ENCODE measurements at regions not wholly inside any gene's neighbourhood (a gene's known extent, or its start where the extent isn't known, plus 50 kb on each side); places are given as distances from the start of the nearest gene placed in this dataset.

GRCh38 chr14:71589609-71590008 lies 342.6 kb upstream of the RGS6 start:
- no peak overlapping the region for H3K27ac ChIP-seq (ENCODE audit: low read depth in 1 of 2, low read length in 2 of 2)
- H3K4me3 ChIP-seq (ENCODE audit: low read depth in 1 of 3, low read length in 3 of 3) = no peak overlapping the region
- DNase-seq (ENCODE audit: low spot score) = no peak
- no peak overlapping the region for H3K9ac ChIP-seq (ENCODE audit: low read depth in 1 of 2, low read length in 2 of 2)
- H3K27me3 ChIP-seq (ENCODE audit: control insufficient read depth in 4 of 4, insufficient read depth in 4 of 4, low read length in 3 of 4) = no peaks in the 10 kb centered on the region
- no peaks in the 10 kb centered on the region for H3K9me3 ChIP-seq (ENCODE audit: control insufficient read depth in 4 of 4, low read length in 3 of 4)
- H3K4me1 ChIP-seq (ENCODE audit: control insufficient read depth in 4 of 4, insufficient read depth in 4 of 4, low read length in 3 of 4) = peaks cover 0 to 5% (median 0%) of the 10 kb centered on the region in 4 donors
- WGBS = 84% methylated on average over 2 of the region's 2 CpGs
- TF ChIP-seq NR2F2 (IDR thresholded peaks at IDR 0.05) (no peak), RXRA (IDR thresholded peaks at IDR 0.05) (no peak), SP1 (IDR thresholded peaks at IDR 0.05) (no peak), FOXA1 (IDR thresholded peaks at IDR 0.05) (no peak), EGR1 (IDR thresholded peaks at IDR 0.05; ENCODE audit: low read depth in 2 of 2) (no peak), JUND (IDR thresholded peaks at IDR 0.05) (no peak), MAX (IDR thresholded peaks at IDR 0.05) (no peak), FOXA2 (IDR thresholded peaks at IDR 0.05) (no peak), GABPA (IDR thresholded peaks at IDR 0.05 in 1 of 2, conservative IDR thresholded peaks at IDR 0.05 in 1 of 2) (no peak), RAD21 (IDR thresholded peaks at IDR 0.05) (no peak), HNF4A (conservative IDR thresholded peaks at IDR 0.05) (no peak), ZBTB33 (IDR thresholded peaks at IDR 0.05) (no peak), YY1 (IDR thresholded peaks at IDR 0.05) (no peak), HNF4G (IDR thresholded peaks at IDR 0.05) (no peak), TAF1 (conservative IDR thresholded peaks at IDR 0.05) (no peak)
- TF ChIP-seq, protein P1, sequence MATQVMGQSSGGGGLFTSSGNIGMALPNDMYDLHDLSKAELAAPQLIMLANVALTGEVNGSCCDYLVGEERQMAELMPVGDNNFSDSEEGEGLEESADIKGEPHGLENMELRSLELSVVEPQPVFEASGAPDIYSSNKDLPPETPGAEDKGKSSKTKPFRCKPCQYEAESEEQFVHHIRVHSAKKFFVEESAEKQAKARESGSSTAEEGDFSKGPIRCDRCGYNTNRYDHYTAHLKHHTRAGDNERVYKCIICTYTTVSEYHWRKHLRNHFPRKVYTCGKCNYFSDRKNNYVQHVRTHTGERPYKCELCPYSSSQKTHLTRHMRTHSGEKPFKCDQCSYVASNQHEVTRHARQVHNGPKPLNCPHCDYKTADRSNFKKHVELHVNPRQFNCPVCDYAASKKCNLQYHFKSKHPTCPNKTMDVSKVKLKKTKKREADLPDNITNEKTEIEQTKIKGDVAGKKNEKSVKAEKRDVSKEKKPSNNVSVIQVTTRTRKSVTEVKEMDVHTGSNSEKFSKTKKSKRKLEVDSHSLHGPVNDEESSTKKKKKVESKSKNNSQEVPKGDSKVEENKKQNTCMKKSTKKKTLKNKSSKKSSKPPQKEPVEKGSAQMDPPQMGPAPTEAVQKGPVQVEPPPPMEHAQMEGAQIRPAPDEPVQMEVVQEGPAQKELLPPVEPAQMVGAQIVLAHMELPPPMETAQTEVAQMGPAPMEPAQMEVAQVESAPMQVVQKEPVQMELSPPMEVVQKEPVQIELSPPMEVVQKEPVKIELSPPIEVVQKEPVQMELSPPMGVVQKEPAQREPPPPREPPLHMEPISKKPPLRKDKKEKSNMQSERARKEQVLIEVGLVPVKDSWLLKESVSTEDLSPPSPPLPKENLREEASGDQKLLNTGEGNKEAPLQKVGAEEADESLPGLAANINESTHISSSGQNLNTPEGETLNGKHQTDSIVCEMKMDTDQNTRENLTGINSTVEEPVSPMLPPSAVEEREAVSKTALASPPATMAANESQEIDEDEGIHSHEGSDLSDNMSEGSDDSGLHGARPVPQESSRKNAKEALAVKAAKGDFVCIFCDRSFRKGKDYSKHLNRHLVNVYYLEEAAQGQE (IDR thresholded peaks at IDR 0.05) = no peak
- TF ChIP-seq, protein P2, sequence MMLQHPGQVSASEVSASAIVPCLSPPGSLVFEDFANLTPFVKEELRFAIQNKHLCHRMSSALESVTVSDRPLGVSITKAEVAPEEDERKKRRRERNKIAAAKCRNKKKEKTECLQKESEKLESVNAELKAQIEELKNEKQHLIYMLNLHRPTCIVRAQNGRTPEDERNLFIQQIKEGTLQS (IDR thresholded peaks at IDR 0.05) = no peak
- no peaks in the 10 kb centered on the region for H3K36me3 ChIP-seq (ENCODE audit: control insufficient read depth in 4 of 4, insufficient read depth in 3 of 4, low read depth in 1 of 4, low read length in 3 of 4)

DNA sequence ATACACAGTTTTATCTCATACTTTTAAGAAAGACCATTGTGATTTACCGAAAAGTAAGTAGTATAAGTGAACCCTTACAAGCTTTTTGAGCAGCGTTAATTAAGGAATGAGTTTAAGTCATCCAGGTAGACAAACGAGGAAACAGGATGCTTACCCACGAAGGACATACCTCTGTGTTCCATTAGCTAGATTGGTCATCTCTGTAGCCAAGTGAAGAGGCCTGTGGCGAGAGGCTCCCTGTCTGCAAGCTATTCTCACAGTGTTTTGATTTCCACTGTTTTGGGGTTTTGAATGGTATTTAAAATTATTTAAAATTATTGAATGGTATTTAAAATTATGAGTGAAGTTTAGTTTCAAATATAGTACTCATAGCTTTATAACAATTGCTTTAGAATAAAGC lies 342.1 kb upstream of the RGS6 start:
- TF ChIP-seq GABPA (IDR thresholded peaks at IDR 0.05 in 1 of 2, conservative IDR thresholded peaks at IDR 0.05 in 1 of 2) (no peak), HNF4G (IDR thresholded peaks at IDR 0.05) (no peak), NR2F2 (IDR thresholded peaks at IDR 0.05) (no peak), SP1 (IDR thresholded peaks at IDR 0.05) (no peak), YY1 (IDR thresholded peaks at IDR 0.05) (no peak), HNF4A (conservative IDR thresholded peaks at IDR 0.05) (no peak), JUND (IDR thresholded peaks at IDR 0.05) (no peak), FOXA1 (IDR thresholded peaks at IDR 0.05) (no peak)
- TF ChIP-seq, protein P2 (IDR thresholded peaks at IDR 0.05) = no peak
- TF ChIP-seq, protein P3, sequence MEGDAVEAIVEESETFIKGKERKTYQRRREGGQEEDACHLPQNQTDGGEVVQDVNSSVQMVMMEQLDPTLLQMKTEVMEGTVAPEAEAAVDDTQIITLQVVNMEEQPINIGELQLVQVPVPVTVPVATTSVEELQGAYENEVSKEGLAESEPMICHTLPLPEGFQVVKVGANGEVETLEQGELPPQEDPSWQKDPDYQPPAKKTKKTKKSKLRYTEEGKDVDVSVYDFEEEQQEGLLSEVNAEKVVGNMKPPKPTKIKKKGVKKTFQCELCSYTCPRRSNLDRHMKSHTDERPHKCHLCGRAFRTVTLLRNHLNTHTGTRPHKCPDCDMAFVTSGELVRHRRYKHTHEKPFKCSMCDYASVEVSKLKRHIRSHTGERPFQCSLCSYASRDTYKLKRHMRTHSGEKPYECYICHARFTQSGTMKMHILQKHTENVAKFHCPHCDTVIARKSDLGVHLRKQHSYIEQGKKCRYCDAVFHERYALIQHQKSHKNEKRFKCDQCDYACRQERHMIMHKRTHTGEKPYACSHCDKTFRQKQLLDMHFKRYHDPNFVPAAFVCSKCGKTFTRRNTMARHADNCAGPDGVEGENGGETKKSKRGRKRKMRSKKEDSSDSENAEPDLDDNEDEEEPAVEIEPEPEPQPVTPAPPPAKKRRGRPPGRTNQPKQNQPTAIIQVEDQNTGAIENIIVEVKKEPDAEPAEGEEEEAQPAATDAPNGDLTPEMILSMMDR (IDR thresholded peaks at IDR 0.05; ENCODE audit: low read depth, low read length, missing input control) = no peak
- TF ChIP-seq, protein P1 (IDR thresholded peaks at IDR 0.05) = no peak
- H3K4me1 ChIP-seq (ENCODE audit: control insufficient read depth in 4 of 4, insufficient read depth in 4 of 4, low read length in 3 of 4) = peaks cover 0 to 5% (median 0%) of the 10 kb centered on the region in 4 donors
- H3K9ac ChIP-seq (ENCODE audit: low read depth in 1 of 2, low read length in 2 of 2) = no peak overlapping the region
- no peak for DNase-seq (ENCODE audit: low spot score)
- no peak overlapping the region for H3K4me3 ChIP-seq (ENCODE audit: low read depth in 1 of 3, low read length in 3 of 3)
- H3K27me3 ChIP-seq (ENCODE audit: control insufficient read depth in 4 of 4, insufficient read depth in 4 of 4, low read length in 3 of 4) = no peaks in the 10 kb centered on the region
- H3K9me3 ChIP-seq (ENCODE audit: control insufficient read depth in 4 of 4, low read length in 3 of 4) = no peaks in the 10 kb centered on the region
- 95% methylated on average over 5 of the region's 5 CpGs for WGBS
- no peak overlapping the region for H3K27ac ChIP-seq (ENCODE audit: low read depth in 1 of 2, low read length in 2 of 2)
- no peaks in the 10 kb centered on the region for H3K36me3 ChIP-seq (ENCODE audit: control insufficient read depth in 4 of 4, insufficient read depth in 3 of 4, low read depth in 1 of 4, low read length in 3 of 4)
